HepG2 (cell line): ENCODE measurements at regions not wholly inside any gene's neighbourhood (a gene's known extent, or its start where the extent isn't known, plus 50 kb on each side); places are given as distances from the start of the nearest gene placed in this dataset.

Experiments used
- ATAC-seq: fragments of 200-7000 bp; cut with Tn5 transposase; 3 replicates; pipeline ENCODE4 v1.9.1; 2020; ENCODE audit warnings: mild to moderate bottlenecking, moderate library complexity
- BruUV-seq: library from RNA; stranded (reverse); fragments of 400-500 nt; replicated peaks from 2 replicates; lab custom pipeline; 2021; lab: Mats Ljungman, UMichigan
- CTCF ChIA-PET: fragments of 300-600 bp; formaldehyde crosslinking; extraction: SDS; loops from one replicate; lab custom pipeline; 2021; ENCODE audit warnings: low total read pairs, inconsistent platforms, low intra/inter-chr PET ratio; lab: Yijun Ruan, JAX
- POLR2A ChIA-PET: fragments of 350-600 bp; sonication (Branson Sonifier 250); formaldehyde crosslinking; loops from one replicate; lab custom pipeline; 2020; ENCODE audit warnings: antibody characterized with exemption, inconsistent platforms; lab: Yijun Ruan, JAX
- DNase-seq: peaks from one replicate; pipeline ENCODE4 v3.0.0-alpha.2; 2015; ENCODE audit warnings: low spot score
- FAIRE-seq: peaks from 3 replicates; lab custom pipeline; 2011; peaks lifted over from hg19 to GRCh38; lab: Jason Lieb, UNC
- H2AFZ ChIP-seq: one replicate; pipeline ENCODE4 v1.6.1; 2011; ENCODE audit warnings: low read length, inconsistent platforms
- H3K27ac ChIP-seq: fragments of 300-600 bp; 3 replicates; pipeline ENCODE4 v1.8.0; 2011; ENCODE audit warnings: mixed run types, mild to moderate bottlenecking, mixed read lengths, low read length, inconsistent platforms; ENCODE audit not compliant: insufficient read depth; ENCODE audit errors: extremely low read length
- H3K27me3 ChIP-seq, 2 experiments: fragments of 200-600 bp in 1 of 2; 2 replicates in 1 of 2; 3 replicates in 1 of 2; pipeline versions ENCODE4 v1.6.0 to v1.8.0; 2011; ENCODE audit warnings: low read length in 2 of 2, mild to moderate bottlenecking in 2 of 2, moderate library complexity in 2 of 2, inconsistent platforms in 1 of 2; ENCODE audit not compliant: insufficient read depth in 2 of 2, control insufficient read depth in 1 of 2
- H3K36me3 ChIP-seq, 2 experiments: fragments of 200-600 bp in 1 of 2; replicated peaks in 1 of 2; 2 replicates in 1 of 2; 3 replicates in 1 of 2; pipeline versions ENCODE4 v1.5.1 to v1.8.0; 2011; ENCODE audit warnings: low read length in 2 of 2, inconsistent platforms in 1 of 2; ENCODE audit not compliant: insufficient read depth in 2 of 2, control insufficient read depth in 1 of 2
- H3K4me1 ChIP-seq: 2 replicates; pipeline ENCODE4 v1.5.1; 2012; ENCODE audit warnings: low read length, inconsistent platforms; ENCODE audit not compliant: insufficient read depth
- H3K4me2 ChIP-seq: 2 replicates; pipeline ENCODE4 v1.6.0; 2011; ENCODE audit warnings: low read depth, low read length, inconsistent platforms
- H3K4me3 ChIP-seq, 3 experiments: fragments of 200-600 bp in 1 of 3; sonication (generic), shearing (Covaris generic) in 1 of 3; replicated peaks in 1 of 3; 2 replicates each; pipeline ENCODE4 v1.5.1; 2011 to 2016; ENCODE audit warnings: low read length in 3 of 3, inconsistent platforms in 2 of 3, low read depth in 2 of 3, mild to moderate bottlenecking in 2 of 3, control low read depth in 1 of 3, mixed read lengths in 1 of 3; ENCODE audit not compliant: insufficient read depth in 1 of 3
- H3K79me2 ChIP-seq: one replicate; pipeline ENCODE4 v1.6.1; 2011; ENCODE audit warnings: low read length, inconsistent platforms; ENCODE audit not compliant: insufficient read depth
- H3K9ac ChIP-seq: 2 replicates; pipeline ENCODE4 v1.6.0; 2011; ENCODE audit warnings: mild to moderate bottlenecking, low read depth, low read length, inconsistent platforms; ENCODE audit not compliant: insufficient read depth
- H3K9me3 ChIP-seq: 2 replicates; pipeline ENCODE4 v1.5.1; 2012; ENCODE audit warnings: mild to moderate bottlenecking, low read length
- H4K20me1 ChIP-seq: 2 replicates; pipeline ENCODE4 v1.6.0; 2011; ENCODE audit warnings: inconsistent platforms, mild to moderate bottlenecking, low read length, moderate library complexity; ENCODE audit not compliant: insufficient read depth
- ARHGAP35 ChIP-seq: sonication (generic); formaldehyde crosslinking; IDR thresholded peaks from 2 replicates; pipeline ENCODE4 v1.9.0; 2022; ENCODE audit warnings: mild to moderate bottlenecking, inconsistent platforms, moderate library complexity, missing genetic modification reagents, borderline replicate concordance
- DR1 ChIP-seq: sonication (generic); formaldehyde crosslinking; IDR thresholded peaks from 2 replicates; pipeline ENCODE4 v1.8.0; 2021; ENCODE audit warnings: mild to moderate bottlenecking, missing genetic modification reagents, inconsistent platforms
- HNRNPH1 ChIP-seq: fragments of 200-400 bp; formaldehyde crosslinking; optimal IDR thresholded peaks from 2 replicates; pipeline ENCODE3; 2017; ENCODE audit warnings: mild to moderate bottlenecking, low read depth, low read length
- HNRNPL ChIP-seq: fragments of 200-400 bp; formaldehyde crosslinking; IDR thresholded peaks from 2 replicates; pipeline ENCODE4 v1.6.1; 2017; ENCODE audit warnings: mild to moderate bottlenecking, low read depth, low read length
- NR2C2 ChIP-seq: sonication (generic); formaldehyde crosslinking; IDR thresholded peaks from 2 replicates; pipeline ENCODE4 v1.4.0; 2020; ENCODE audit warnings: missing genetic modification reagents, mild to moderate bottlenecking, moderate library complexity, borderline replicate concordance
- PAX8 ChIP-seq: sonication (generic); formaldehyde crosslinking; IDR thresholded peaks from 2 replicates; pipeline ENCODE4 v1.8.0; 2022; ENCODE audit warnings: mild to moderate bottlenecking, missing genetic modification reagents, borderline replicate concordance
- PHF20 ChIP-seq: sonication (generic); formaldehyde crosslinking; IDR thresholded peaks from 2 replicates; pipeline ENCODE4 v1.5.0; 2020; ENCODE audit warnings: mild to moderate bottlenecking, missing genetic modification reagents
- RBAK ChIP-seq: sonication (generic); formaldehyde crosslinking; IDR thresholded peaks from 2 replicates; pipeline ENCODE4 v1.5.1; 2020; ENCODE audit warnings: mild to moderate bottlenecking, missing genetic modification reagents
- SNRNP70 ChIP-seq: fragments of 200-400 bp; formaldehyde crosslinking; IDR thresholded peaks from 2 replicates; pipeline ENCODE4 v1.6.1; 2017; ENCODE audit warnings: mild to moderate bottlenecking, low read depth, low read length, moderate library complexity
- TOPORS ChIP-seq: sonication (generic); formaldehyde crosslinking; IDR thresholded peaks from 2 replicates; pipeline ENCODE4 v1.8.0; 2023; ENCODE audit warnings: mild to moderate bottlenecking, missing genetic modification reagents
- ZNF510 ChIP-seq: sonication (generic); formaldehyde crosslinking; IDR thresholded peaks from 2 replicates; pipeline ENCODE4 v1.4.0; 2020; ENCODE audit warnings: low read depth, mild to moderate bottlenecking, missing genetic modification reagents
- ZNF724P ChIP-seq: sonication (generic); formaldehyde crosslinking; IDR thresholded peaks from 2 replicates; pipeline ENCODE4 v1.8.0; 2022; ENCODE audit warnings: missing genetic modification reagents, borderline replicate concordance
- ZSCAN29 ChIP-seq: sonication (generic); formaldehyde crosslinking; conservative IDR thresholded peaks from 2 replicates; pipeline ENCODE4 v1.4.0; 2020; ENCODE audit warnings: mild to moderate bottlenecking, missing genetic modification reagents
- in situ Hi-C: cut with HindIII; loops from 2 replicates; pipeline ENCODE4 v1.10.0; 2017; ENCODE audit warnings: low pct_unique_long_range_greater_than_20kb; ENCODE audit not compliant: extremely low pct_ligation_motif_present
- intact Hi-C: fragments of 100-400 bp; cut with micrococcal nuclease; formaldehyde crosslinking; loops from one replicate; pipeline ENCODE4 v1.10.0; 2022; ENCODE audit not compliant: unreplicated experiment
- TF ChIP-seq, protein P1 (sequence below): sonication (generic); formaldehyde crosslinking; IDR thresholded peaks from 2 replicates; pipeline ENCODE4 v1.4.0; 2020; ENCODE audit warnings: missing genetic modification reagents
- TF ChIP-seq, protein P2 (sequence below): sonication (generic); formaldehyde crosslinking; IDR thresholded peaks from 2 replicates; pipeline ENCODE4 v1.8.1; 2023; ENCODE audit warnings: missing genetic modification reagents, mild to moderate bottlenecking, borderline replicate concordance
- TF ChIP-seq, protein P3 (sequence below): sonication (generic); formaldehyde crosslinking; IDR thresholded peaks from 2 replicates; pipeline ENCODE4 v1.4.0; 2020; ENCODE audit warnings: mild to moderate bottlenecking, missing genetic modification reagents, borderline replicate concordance

DNA sequence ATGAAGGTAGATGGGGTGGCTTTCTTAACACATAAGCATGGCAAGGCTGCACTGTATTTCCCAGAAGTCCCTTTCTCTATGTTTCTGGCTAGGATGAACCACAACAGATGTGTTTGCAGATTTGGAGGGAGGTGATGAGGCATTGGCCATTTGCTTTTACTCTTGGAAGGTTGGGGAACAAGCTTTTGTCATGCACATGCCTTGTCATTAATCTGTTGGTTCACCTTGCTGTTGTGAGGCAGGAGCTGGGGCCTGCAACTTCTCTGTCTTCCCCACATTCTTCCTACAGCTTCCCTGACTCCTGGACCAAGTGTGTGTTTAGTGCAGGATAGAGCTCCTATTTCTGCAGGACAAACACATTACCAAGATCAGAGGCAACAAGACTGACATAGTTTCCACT is 326.2 kb upstream of the SPTLC3 start:
- H3K79me2 ChIP-seq = no peaks in the 10 kb centered on the region
- no peak overlapping the region for H3K4me3 ChIP-seq
- in situ Hi-C loops (no loop called here), intact Hi-C loops (no loop called here)
- H3K27me3 ChIP-seq = no peaks in the 10 kb centered on the region
- FAIRE-seq = no peak
- no TSS peak for BruUV-seq
- TF ChIP-seq, protein P1, sequence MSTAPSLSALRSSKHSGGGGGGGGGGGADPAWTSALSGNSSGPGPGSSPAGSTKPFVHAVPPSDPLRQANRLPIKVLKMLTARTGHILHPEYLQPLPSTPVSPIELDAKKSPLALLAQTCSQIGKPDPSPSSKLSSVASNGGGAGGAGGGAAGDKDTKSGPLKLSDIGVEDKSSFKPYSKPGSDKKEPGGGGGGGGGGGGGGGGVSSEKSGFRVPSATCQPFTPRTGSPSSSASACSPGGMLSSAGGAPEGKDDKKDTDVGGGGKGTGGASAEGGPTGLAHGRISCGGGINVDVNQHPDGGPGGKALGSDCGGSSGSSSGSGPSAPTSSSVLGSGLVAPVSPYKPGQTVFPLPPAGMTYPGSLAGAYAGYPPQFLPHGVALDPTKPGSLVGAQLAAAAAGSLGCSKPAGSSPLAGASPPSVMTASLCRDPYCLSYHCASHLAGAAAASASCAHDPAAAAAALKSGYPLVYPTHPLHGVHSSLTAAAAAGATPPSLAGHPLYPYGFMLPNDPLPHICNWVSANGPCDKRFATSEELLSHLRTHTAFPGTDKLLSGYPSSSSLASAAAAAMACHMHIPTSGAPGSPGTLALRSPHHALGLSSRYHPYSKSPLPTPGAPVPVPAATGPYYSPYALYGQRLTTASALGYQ (CRISPR knock-in tag) = no peak
- TF ChIP-seq DR1 (CRISPR knock-in tag) = no peak
- TF ChIP-seq ARHGAP35 = no peak
- no peak for TF ChIP-seq TOPORS (CRISPR knock-in tag)
- TF ChIP-seq PAX8 (CRISPR knock-in tag) = no peak
- TF ChIP-seq ZNF724P (CRISPR knock-in tag) = no peak
- no peak for TF ChIP-seq HNRNPL
- TF ChIP-seq, protein P2, sequence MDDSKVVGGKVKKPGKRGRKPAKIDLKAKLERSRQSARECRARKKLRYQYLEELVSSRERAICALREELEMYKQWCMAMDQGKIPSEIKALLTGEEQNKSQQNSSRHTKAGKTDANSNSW = no peak
- TF ChIP-seq PHF20 (CRISPR knock-in tag) = no peak
- no peak for TF ChIP-seq SNRNP70
- no peak for TF ChIP-seq ZNF510
- TF ChIP-seq, protein P3, sequence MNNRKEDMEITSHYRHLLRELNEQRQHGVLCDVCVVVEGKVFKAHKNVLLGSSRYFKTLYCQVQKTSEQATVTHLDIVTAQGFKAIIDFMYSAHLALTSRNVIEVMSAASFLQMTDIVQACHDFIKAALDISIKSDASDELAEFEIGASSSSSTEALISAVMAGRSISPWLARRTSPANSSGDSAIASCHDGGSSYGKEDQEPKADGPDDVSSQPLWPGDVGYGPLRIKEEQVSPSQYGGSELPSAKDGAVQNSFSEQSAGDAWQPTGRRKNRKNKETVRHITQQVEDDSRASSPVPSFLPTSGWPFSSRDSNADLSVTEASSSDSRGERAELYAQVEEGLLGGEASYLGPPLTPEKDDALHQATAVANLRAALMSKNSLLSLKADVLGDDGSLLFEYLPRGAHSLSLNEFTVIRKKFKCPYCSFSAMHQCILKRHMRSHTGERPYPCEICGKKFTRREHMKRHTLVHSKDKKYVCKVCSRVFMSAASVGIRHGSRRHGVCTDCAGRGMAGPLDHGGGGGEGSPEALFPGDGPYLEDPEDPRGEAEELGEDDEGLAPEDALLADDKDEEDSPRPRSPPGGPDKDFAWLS = no peak
- no peak for TF ChIP-seq HNRNPH1
- TF ChIP-seq RBAK (CRISPR knock-in tag) = no peak
- no peak for TF ChIP-seq ZSCAN29 (CRISPR knock-in tag)
- TF ChIP-seq NR2C2 (CRISPR knock-in tag) = no peak
- ATAC-seq = no peak
- ChIA-PET CTCF (no interaction called here), POLR2A (no interaction called here)
- no peaks in the 10 kb centered on the region for H4K20me1 ChIP-seq
- H3K4me1 ChIP-seq = no peaks in the 10 kb centered on the region
- H3K36me3 ChIP-seq = no peaks in the 10 kb centered on the region
- H3K9me3 ChIP-seq = no peaks in the 10 kb centered on the region
- no peak overlapping the region for H3K27ac ChIP-seq
- H2AFZ ChIP-seq = no peak overlapping the region
- no peak overlapping the region for H3K4me2 ChIP-seq
- no peak for DNase-seq
- H3K9ac ChIP-seq = no peak overlapping the region
